GM12874 (cell line): ENCODE measurements at regions not wholly inside any gene's neighbourhood (a gene's known extent, or its start where the extent isn't known, plus 50 kb on each side); places are given as distances from the start of the nearest gene placed in this dataset.
A peak's percentile ranks its signal among the peaks of the same experiment; 100 is the strongest.

Source experiments
- TF ChIP-seq, protein P1 (sequence below): IDR thresholded peaks from 2 replicates; pipeline ENCODE4 v1.5.1; 2011; ENCODE audit warnings: low read depth, mild to moderate bottlenecking, control low read depth, low read length, moderate library complexity; ENCODE audit not compliant: insufficient read depth

DNA sequence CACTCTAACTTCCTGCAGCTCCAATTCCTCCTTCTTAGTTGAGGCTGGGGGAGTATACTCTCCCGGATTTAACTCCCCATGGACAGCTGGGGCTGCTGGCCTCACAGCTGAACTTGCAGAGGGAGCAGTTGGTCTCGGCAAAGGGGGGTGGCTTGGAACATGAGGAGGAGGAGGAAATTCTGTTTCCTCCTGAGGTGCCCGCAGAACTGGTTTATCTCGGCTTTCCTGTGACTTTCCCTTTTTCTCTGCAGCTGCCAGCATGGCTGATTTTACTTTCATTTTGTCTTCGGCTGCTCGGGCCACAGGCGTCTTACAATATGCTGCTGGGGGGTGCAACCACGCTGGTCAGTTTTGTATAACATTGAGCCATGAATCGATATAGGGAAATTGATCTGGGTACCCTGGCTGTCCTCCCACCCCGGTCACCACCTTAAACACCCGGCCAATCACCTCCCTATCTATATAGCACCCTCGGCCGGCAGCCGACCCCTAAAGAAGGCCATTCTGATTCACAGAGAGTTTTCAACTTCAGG is 1317.6 kb downstream of the TMEM121 start:
- TF ChIP-seq, protein P1, sequence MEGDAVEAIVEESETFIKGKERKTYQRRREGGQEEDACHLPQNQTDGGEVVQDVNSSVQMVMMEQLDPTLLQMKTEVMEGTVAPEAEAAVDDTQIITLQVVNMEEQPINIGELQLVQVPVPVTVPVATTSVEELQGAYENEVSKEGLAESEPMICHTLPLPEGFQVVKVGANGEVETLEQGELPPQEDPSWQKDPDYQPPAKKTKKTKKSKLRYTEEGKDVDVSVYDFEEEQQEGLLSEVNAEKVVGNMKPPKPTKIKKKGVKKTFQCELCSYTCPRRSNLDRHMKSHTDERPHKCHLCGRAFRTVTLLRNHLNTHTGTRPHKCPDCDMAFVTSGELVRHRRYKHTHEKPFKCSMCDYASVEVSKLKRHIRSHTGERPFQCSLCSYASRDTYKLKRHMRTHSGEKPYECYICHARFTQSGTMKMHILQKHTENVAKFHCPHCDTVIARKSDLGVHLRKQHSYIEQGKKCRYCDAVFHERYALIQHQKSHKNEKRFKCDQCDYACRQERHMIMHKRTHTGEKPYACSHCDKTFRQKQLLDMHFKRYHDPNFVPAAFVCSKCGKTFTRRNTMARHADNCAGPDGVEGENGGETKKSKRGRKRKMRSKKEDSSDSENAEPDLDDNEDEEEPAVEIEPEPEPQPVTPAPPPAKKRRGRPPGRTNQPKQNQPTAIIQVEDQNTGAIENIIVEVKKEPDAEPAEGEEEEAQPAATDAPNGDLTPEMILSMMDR = no peak

DNA sequence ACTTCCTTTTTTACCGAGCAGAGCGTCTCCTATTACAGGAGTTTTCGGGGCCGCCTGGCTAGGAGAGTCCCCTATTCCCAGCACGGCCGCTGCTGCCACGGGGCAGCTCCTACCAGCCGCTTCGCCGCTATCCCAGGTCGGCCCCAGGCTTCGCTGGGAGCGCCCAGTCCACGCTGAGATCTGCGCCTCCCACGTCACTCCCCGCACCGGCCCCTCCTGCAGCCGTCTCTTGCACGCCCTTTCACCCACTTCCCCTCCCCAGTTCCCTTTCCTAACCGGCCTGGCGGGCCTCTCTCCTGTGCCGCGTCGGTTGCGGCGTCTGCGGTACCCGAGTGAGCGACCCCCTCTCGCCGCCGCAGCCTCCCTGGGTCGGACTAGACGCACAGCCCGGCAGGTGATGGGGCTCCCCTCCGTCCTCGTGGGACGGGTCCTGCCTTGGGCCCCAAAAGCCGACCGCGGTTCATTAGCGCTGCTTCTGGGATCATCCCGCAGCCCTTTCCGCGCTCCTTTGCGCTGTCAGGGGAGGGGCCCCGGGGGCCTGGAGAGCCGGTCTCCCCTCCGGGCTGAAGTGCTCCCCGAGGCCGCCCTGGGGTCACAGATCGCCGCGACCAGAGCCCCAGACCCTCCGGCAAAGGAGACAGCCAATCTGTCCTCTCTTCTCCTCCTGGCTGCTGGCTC is 1318.4 kb downstream of the TMEM121 start:
- TF ChIP-seq, protein P1 = no peak

DNA sequence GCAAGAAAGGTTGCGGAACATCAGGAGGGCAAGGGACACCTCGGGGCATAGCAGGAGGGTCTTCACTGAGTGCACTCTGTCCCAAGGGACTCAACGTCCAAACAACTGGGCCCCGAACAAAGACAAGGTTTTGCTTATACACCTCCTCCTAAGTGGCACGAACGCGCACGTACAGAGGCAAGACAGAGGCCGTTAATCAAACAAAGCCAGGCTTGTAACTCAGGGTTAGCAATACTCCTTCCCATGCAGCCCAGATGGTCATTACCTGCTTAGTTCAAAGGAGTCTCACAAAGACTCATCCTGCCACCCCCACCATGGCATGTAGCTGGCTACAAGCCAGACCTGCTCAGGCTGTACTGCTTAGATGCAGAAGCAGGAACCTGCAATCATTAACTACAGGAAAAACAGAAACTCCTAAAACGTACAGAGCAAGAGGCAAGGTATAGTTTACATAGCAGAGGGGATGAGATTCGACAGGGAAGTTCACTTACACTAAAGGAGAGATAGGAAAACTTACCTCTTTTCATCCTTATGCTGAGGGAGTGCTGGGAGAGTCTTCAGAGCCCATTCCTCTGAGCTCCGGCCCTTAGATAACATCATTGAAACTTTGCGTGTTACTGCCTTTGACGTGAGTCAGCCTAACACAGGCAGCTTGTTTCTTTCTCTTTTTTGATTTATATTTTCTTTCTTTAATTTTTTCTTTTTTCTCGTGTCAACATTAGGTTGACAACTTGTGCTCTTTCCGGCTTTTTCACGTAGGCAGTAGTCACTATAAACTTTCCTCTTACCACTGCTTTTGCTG is 1319.1 kb downstream of the TMEM121 start:
- TF ChIP-seq, protein P1 = no peak

DNA sequence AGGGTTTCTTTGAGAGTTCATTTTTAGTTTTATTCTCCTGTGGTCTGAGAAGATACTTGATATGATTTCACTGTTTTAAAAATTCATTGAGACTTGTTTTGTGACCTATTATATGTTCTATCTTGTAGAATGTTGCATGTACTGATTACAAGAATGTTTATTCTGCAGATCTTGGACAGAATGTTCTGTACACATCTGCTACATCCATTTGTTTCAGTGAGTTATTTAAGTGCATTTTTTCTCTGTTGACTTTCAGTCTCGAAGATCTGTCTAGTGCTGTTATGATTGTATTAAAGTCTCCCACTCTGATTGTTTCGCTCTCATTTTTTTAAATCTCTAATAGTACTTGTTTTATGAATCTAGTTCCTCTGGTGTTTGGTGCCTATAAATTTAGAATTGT is 1319.8 kb downstream of the TMEM121 start:
- TF ChIP-seq, protein P1 = no peak

- TF ChIP-seq, protein P1 = peak; percentile 54
Observed at GRCh38 chr14:106848330-106849121, 1322.1 kb downstream of the TMEM121 start.

DNA sequence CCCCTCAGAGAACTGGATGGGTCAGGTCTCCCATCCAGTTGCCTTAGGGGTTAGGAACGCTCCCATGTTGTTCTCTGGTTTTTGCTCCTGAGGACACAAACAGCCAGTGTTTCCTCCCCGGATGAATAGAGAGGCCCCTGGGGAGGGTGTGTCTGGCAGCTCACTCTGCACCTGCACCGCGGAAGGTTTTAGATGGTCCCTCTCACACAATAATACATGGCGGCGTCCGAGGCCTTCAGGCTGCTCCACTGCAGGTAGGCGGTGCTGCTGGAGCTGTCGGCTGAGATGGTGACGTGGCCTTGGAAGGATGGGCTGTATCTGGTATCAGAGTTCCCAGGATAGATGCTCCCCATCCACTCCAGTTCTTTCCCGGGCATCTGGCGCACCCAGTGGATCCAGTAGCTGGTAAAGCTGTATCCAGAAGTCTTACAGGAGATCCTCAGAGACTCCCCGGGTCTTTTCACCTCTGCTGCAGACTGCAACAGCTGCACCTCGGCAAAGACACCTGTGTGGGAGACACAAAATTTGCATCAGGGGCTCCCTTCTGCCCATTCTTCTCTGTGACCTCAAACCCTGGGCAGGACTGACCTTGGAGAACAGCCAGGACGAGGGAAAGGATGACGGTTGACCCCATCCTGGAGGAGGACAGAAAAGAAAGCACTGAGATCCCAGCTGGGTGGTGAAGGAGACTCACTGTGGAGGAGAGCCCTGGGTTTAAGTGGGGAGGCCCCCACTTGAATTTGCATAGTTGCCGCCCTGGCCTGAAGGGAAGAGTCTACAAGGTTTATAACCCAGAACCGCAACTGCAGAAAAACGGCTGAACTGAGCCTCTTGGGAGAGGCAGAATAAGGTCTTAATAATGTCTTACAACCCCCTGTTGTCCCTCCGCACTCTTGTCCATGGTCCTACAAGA is 1324.8 kb downstream of the TMEM121 start:
- TF ChIP-seq, protein P1 = no peak
